ENCODE measurements at regions not wholly inside any gene's neighbourhood (a gene's known extent, or its start where the extent isn't known, plus 50 kb on each side); places are given as distances from the start of the nearest gene placed in this dataset.

DNA sequence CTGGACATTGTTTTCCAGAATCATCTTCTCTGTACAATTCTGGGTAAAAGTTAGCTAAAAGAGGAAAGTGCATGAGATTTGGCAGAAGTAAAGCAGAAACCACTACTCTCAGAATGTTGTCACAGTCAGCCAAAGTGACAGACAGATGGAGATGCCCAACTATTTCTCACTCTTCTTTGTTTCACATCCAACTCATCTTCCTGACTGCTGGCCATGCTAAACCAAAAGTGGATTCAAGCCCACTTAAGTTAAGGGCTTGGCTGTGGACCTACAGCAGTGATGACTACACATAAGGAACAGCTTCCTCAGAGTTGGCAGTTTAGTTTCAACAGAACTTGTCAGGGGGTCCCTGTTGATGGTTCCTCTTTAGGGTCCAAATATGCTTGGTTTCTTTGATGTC, 730.2 kb downstream of the LRRIQ3 start:
- no peak for TF ChIP-seq YY1 (IDR thresholded peaks at IDR 0.05; ENCODE audit: insufficient read depth, insufficient read length)
- TF ChIP-seq SUZ12 (IDR thresholded peaks at IDR 0.05; ENCODE audit: extremely low read depth, insufficient read depth, insufficient read length) = no peak

All from NT2/D1 (cell line).